SK-N-SH (cell line): ENCODE measurements at regions not wholly inside any gene's neighbourhood (a gene's known extent, or its start where the extent isn't known, plus 50 kb on each side); places are given as distances from the start of the nearest gene placed in this dataset.

Source experiments
- CTCF ChIA-PET: fragments of 300-600, 350-600 bp; formaldehyde crosslinking; extraction: SDS; loops from one replicate; lab custom pipeline; 2021; lab: Yijun Ruan, JAX
- POLR2A ChIA-PET: fragments of 350-600 bp; sonication (Branson Sonifier 250); formaldehyde crosslinking; extraction: SDS; loops from one replicate; lab custom pipeline; 2020; ENCODE audit warnings: antibody characterized with exemption, inconsistent platforms; lab: Yijun Ruan, JAX
- DNase-seq: peaks from one replicate; pipeline ENCODE4 v3.0.0; 2012
- H2AFZ ChIP-seq: fragments of 200-600 bp; sonication (generic); 2 replicates; pipeline ENCODE4 v1.8.1; 2016; ENCODE audit warnings: antibody characterized with exemption, mild to moderate bottlenecking, low read depth
- H3F3A ChIP-seq: fragments of 200-600 bp; sonication (generic); replicated peaks from 2 replicates; pipeline ENCODE3; 2016; ENCODE audit warnings: antibody characterized with exemption, mild to moderate bottlenecking; ENCODE audit not compliant: insufficient read depth
- H3K27ac ChIP-seq, 2 experiments: fragments of 200-500 bp in 1 of 2; fragments of 200-600 bp in 1 of 2; sonication (Bioruptor generic) in 1 of 2; sonication (generic), shearing (Covaris generic) in 1 of 2; 2 replicates each; pipeline versions ENCODE4 v1.5.1 to v1.6.1; 2014 to 2016; ENCODE audit warnings: low read depth in 2 of 2, inconsistent platforms in 1 of 2, low read length in 1 of 2, mild to moderate bottlenecking in 1 of 2, mixed read lengths in 1 of 2
- H3K27me3 ChIP-seq: fragments of 200-600 bp; sonication (generic), shearing (Covaris generic); 2 replicates; pipeline ENCODE4 v1.6.1; 2016; ENCODE audit warnings: mixed run types; ENCODE audit not compliant: insufficient read depth
- H3K36me3 ChIP-seq, 2 experiments: fragments of 200-500 bp in 1 of 2; fragments of 200-600 bp in 1 of 2; sonication (Bioruptor generic) in 1 of 2; sonication (generic) in 1 of 2; replicated peaks in 1 of 2; 2 replicates each; pipeline versions ENCODE3 to v1.5.1; 2014 to 2016; ENCODE audit warnings: low read length in 1 of 2, mild to moderate bottlenecking in 1 of 2; ENCODE audit not compliant: insufficient read depth in 2 of 2, control insufficient read depth in 1 of 2
- H3K4me1 ChIP-seq, 2 experiments: fragments of 200-500 bp in 1 of 2; fragments of 200-600 bp in 1 of 2; sonication (Bioruptor generic) in 1 of 2; sonication (generic), shearing (Covaris generic) in 1 of 2; 2 replicates each; pipeline versions ENCODE4 v1.5.1 to v1.6.1; 2014 to 2016; ENCODE audit warnings: low read depth in 1 of 2, low read length in 1 of 2, mixed run types in 1 of 2; ENCODE audit not compliant: insufficient read depth in 2 of 2, control insufficient read depth in 1 of 2
- H3K4me2 ChIP-seq: fragments of 200-600 bp; sonication (generic), shearing (Covaris generic); 2 replicates; pipeline ENCODE4 v1.6.1; 2017; ENCODE audit warnings: mixed run types
- H3K4me3 ChIP-seq, 2 experiments: fragments of 200-500 bp in 1 of 2; fragments of 200-600 bp in 1 of 2; sonication (Bioruptor generic) in 1 of 2; sonication (generic), shearing (Covaris generic) in 1 of 2; 2 replicates each; pipeline versions ENCODE4 v1.5.1 to v1.8.1; 2014 to 2016; ENCODE audit warnings: low read depth in 2 of 2, inconsistent platforms in 1 of 2, low read length in 1 of 2, mild to moderate bottlenecking in 1 of 2, mixed read lengths in 1 of 2, moderate library complexity in 1 of 2
- H3K79me2 ChIP-seq: fragments of 200-600 bp; sonication (generic); 2 replicates; pipeline ENCODE4 v1.8.1; 2017; ENCODE audit warnings: mild to moderate bottlenecking; ENCODE audit not compliant: insufficient read depth
- H3K9ac ChIP-seq: fragments of 200-600 bp; sonication (generic); 2 replicates; pipeline ENCODE4 v1.6.1; 2017; ENCODE audit warnings: mixed run types
- H3K9me2 ChIP-seq: fragments of 200-600 bp; sonication (generic); 2 replicates; pipeline ENCODE4 v1.6.1; 2017; ENCODE audit warnings: mixed run types
- H3K9me3 ChIP-seq: fragments of 200-600 bp; sonication (generic); 2 replicates; pipeline ENCODE4 v1.6.1; 2017; ENCODE audit warnings: mixed run types, mild to moderate bottlenecking, moderate library complexity
- H4K20me1 ChIP-seq: fragments of 200-600 bp; sonication (generic); 2 replicates; pipeline ENCODE4 v1.6.1; 2017; ENCODE audit warnings: mild to moderate bottlenecking, mixed run types; ENCODE audit not compliant: insufficient read depth
- CHD2 ChIP-seq: fragments of 150-350 bp; IDR thresholded peaks from 2 replicates; pipeline ENCODE4 v1.6.1; 2018; ENCODE audit warnings: low read length; ENCODE audit not compliant: partially characterized antibody
- FOXJ3 ChIP-seq: sonication (generic); formaldehyde crosslinking; IDR thresholded peaks from 2 replicates; pipeline ENCODE4 v1.5.1; 2020; ENCODE audit warnings: mild to moderate bottlenecking, missing genetic modification reagents
- GATA2 ChIP-seq: sonication (generic); formaldehyde crosslinking; IDR thresholded peaks from 2 replicates; pipeline ENCODE4 v1.5.0; 2020; ENCODE audit warnings: mild to moderate bottlenecking, missing genetic modification reagents
- JUND ChIP-seq: IDR thresholded peaks from 2 replicates; pipeline ENCODE4 v1.4.0; 2012
- MEF2A ChIP-seq: IDR thresholded peaks from 2 replicates; pipeline ENCODE4 v1.4.0; 2012; ENCODE audit warnings: low read depth, borderline replicate concordance
- MXI1 ChIP-seq: IDR thresholded peaks from 2 replicates; pipeline ENCODE4 v1.6.1; 2012; ENCODE audit warnings: mild to moderate bottlenecking, low read depth, low read length, improper control_type of control experiment
- NRF1 ChIP-seq: IDR thresholded peaks from 2 replicates; pipeline ENCODE4 v1.6.1; 2012; ENCODE audit warnings: low read depth, mild to moderate bottlenecking, low read length
- RAD21 ChIP-seq: IDR thresholded peaks from 2 replicates; pipeline ENCODE4 v1.6.1; 2012; ENCODE audit warnings: mild to moderate bottlenecking, low read length
- RFX5 ChIP-seq: IDR thresholded peaks from 2 replicates; pipeline ENCODE4 v1.6.1; 2012; ENCODE audit warnings: mild to moderate bottlenecking, improper control_type of control experiment, low read length
- RXRA ChIP-seq: IDR thresholded peaks from 2 replicates; pipeline ENCODE4 v1.4.0; 2012; ENCODE audit warnings: low read depth, mild to moderate bottlenecking, borderline replicate concordance
- SIN3A ChIP-seq: IDR thresholded peaks from 2 replicates; pipeline ENCODE4 v1.6.1; 2012; ENCODE audit warnings: low read depth, mild to moderate bottlenecking, low read length, moderate library complexity, borderline replicate concordance
- SMC3 ChIP-seq: IDR thresholded peaks from 2 replicates; pipeline ENCODE4 v1.6.1; 2012; ENCODE audit warnings: low read depth, low read length, improper control_type of control experiment
- WGBS: methylation state at CpG from one replicate; pipeline ENCODE4 v1.1.6; 2017; ENCODE audit warnings: low lambda C conversion rate; 5-methylcytosine and 5-hydroxymethylcytosine counted together
- TF ChIP-seq, protein P1 (sequence below): IDR thresholded peaks from 2 replicates; pipeline ENCODE4; 2012
- TF ChIP-seq, protein P2 (sequence below): IDR thresholded peaks from 2 replicates; pipeline ENCODE4 v1.6.1; 2012; ENCODE audit warnings: mild to moderate bottlenecking, low read depth, low read length, moderate library complexity
- TF ChIP-seq, protein P3 (sequence below): IDR thresholded peaks from 2 replicates; pipeline ENCODE4 v1.4.0; 2012; ENCODE audit warnings: low read depth
- TF ChIP-seq, protein P4 (sequence below): fragments of 150-350 bp; IDR thresholded peaks from 2 replicates; pipeline ENCODE4 v1.6.1; 2017; ENCODE audit warnings: antibody characterized with exemption, low read length, low read depth, borderline replicate concordance
- TF ChIP-seq, protein P5 (sequence below): fragments of 150-350 bp; IDR thresholded peaks from 2 replicates; pipeline ENCODE4 v1.6.1; 2016; ENCODE audit warnings: mild to moderate bottlenecking, low read depth, low read length

DNA sequence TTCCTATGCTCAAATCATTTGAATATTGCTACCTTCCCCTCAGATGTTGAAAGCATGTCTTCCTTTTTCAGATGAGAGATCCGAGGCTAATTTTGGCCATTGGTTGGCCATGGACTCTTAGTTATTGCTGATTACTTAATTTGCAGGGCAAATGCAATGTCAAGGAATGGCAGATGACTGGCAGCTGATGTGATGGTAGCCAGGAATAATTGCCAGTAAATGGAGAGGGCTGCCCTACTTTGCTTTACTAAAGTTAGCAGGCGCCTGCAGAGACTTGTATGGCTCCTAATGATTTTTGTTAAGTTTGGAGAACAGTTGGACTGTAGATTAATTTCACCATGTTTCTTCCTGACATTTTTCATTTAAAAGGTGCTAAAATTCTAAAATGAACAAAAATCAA lies 128.9 kb downstream of the XCL2 start:
- Histone ChIP-seq H3F3A (no peaks in the 10 kb centered on the region), H3K79me2 (no peaks in the 10 kb centered on the region), H4K20me1 (no peaks in the 10 kb centered on the region), H3K9me3 (no peaks in the 10 kb centered on the region), H3K27ac (no peak overlapping the region), H3K9me2 (no peaks in the 10 kb centered on the region), H3K36me3 (no peaks in the 10 kb centered on the region), H3K4me2 (no peak overlapping the region), H3K9ac (no peak overlapping the region), H3K4me1 (peaks cover 0 to 7% of the 10 kb centered on the region in 2 experiments; a peak in 3 of 4 replicates), H3K27me3 (no peaks in the 10 kb centered on the region), H3K4me3 (no peak overlapping the region), H2AFZ (no peak overlapping the region)
- DNase-seq, result no peak
- CTCF ChIA-PET, result no interaction called here
- TF ChIP-seq, protein P1, sequence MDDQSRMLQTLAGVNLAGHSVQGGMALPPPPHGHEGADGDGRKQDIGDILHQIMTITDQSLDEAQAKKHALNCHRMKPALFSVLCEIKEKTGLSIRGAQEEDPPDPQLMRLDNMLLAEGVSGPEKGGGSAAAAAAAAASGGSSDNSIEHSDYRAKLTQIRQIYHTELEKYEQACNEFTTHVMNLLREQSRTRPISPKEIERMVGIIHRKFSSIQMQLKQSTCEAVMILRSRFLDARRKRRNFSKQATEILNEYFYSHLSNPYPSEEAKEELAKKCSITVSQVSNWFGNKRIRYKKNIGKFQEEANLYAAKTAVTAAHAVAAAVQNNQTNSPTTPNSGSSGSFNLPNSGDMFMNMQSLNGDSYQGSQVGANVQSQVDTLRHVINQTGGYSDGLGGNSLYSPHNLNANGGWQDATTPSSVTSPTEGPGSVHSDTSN, result no peak
- no peak for TF ChIP-seq RAD21
- TF ChIP-seq, protein P2, sequence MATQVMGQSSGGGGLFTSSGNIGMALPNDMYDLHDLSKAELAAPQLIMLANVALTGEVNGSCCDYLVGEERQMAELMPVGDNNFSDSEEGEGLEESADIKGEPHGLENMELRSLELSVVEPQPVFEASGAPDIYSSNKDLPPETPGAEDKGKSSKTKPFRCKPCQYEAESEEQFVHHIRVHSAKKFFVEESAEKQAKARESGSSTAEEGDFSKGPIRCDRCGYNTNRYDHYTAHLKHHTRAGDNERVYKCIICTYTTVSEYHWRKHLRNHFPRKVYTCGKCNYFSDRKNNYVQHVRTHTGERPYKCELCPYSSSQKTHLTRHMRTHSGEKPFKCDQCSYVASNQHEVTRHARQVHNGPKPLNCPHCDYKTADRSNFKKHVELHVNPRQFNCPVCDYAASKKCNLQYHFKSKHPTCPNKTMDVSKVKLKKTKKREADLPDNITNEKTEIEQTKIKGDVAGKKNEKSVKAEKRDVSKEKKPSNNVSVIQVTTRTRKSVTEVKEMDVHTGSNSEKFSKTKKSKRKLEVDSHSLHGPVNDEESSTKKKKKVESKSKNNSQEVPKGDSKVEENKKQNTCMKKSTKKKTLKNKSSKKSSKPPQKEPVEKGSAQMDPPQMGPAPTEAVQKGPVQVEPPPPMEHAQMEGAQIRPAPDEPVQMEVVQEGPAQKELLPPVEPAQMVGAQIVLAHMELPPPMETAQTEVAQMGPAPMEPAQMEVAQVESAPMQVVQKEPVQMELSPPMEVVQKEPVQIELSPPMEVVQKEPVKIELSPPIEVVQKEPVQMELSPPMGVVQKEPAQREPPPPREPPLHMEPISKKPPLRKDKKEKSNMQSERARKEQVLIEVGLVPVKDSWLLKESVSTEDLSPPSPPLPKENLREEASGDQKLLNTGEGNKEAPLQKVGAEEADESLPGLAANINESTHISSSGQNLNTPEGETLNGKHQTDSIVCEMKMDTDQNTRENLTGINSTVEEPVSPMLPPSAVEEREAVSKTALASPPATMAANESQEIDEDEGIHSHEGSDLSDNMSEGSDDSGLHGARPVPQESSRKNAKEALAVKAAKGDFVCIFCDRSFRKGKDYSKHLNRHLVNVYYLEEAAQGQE, result no peak
- TF ChIP-seq SIN3A, result no peak
- no peak for TF ChIP-seq GATA2 (CRISPR knock-in tag)
- TF ChIP-seq RFX5, result no peak
- TF ChIP-seq FOXJ3 (CRISPR knock-in tag), result no peak
- TF ChIP-seq, protein P3, sequence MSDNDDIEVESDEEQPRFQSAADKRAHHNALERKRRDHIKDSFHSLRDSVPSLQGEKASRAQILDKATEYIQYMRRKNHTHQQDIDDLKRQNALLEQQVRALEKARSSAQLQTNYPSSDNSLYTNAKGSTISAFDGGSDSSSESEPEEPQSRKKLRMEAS, result no peak
- TF ChIP-seq, protein P4, sequence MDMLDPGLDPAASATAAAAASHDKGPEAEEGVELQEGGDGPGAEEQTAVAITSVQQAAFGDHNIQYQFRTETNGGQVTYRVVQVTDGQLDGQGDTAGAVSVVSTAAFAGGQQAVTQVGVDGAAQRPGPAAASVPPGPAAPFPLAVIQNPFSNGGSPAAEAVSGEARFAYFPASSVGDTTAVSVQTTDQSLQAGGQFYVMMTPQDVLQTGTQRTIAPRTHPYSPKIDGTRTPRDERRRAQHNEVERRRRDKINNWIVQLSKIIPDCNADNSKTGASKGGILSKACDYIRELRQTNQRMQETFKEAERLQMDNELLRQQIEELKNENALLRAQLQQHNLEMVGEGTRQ, result no peak
- no peak for TF ChIP-seq MEF2A
- no peak for TF ChIP-seq SMC3
- TF ChIP-seq NRF1, result no peak
- TF ChIP-seq, protein P5, sequence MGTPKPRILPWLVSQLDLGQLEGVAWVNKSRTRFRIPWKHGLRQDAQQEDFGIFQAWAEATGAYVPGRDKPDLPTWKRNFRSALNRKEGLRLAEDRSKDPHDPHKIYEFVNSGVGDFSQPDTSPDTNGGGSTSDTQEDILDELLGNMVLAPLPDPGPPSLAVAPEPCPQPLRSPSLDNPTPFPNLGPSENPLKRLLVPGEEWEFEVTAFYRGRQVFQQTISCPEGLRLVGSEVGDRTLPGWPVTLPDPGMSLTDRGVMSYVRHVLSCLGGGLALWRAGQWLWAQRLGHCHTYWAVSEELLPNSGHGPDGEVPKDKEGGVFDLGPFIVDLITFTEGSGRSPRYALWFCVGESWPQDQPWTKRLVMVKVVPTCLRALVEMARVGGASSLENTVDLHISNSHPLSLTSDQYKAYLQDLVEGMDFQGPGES, result no peak
- no peak for TF ChIP-seq MXI1
- no peak for TF ChIP-seq JUND
- no peak for TF ChIP-seq CHD2
- TF ChIP-seq RXRA, result no peak
- POLR2A ChIA-PET, result no interaction called here
- WGBS, result 80% methylated on average over 2 of the region's 2 CpGs
